Liver (tissue), 8 donors: ENCODE measurements at regions not wholly inside any gene's neighbourhood (a gene's known extent, or its start where the extent isn't known, plus 50 kb on each side); places are given as distances from the start of the nearest gene placed in this dataset.

Source experiments
- DNase-seq: peaks from one replicate; pipeline ENCODE4 v3.0.0-alpha.2; 2017; ENCODE audit warnings: low spot score
- H3K27ac ChIP-seq, 2 donors: one replicate each; pipeline ENCODE4 v1.7.0; 2013; ENCODE audit warnings: inconsistent platforms in 2 of 2, low read length in 2 of 2, control low read depth in 1 of 2, low read depth in 1 of 2, mild to moderate bottlenecking in 1 of 2
- H3K27me3 ChIP-seq, 4 donors: one replicate each; pipeline versions ENCODE4 v1.6.1 to v1.7.0; 2013; ENCODE audit warnings: low read length in 3 of 4, inconsistent platforms in 1 of 4, mild to moderate bottlenecking in 1 of 4, moderate library complexity in 1 of 4; ENCODE audit not compliant: control insufficient read depth in 4 of 4, insufficient read depth in 4 of 4
- H3K36me3 ChIP-seq, 4 donors: one replicate each; pipeline versions ENCODE4 v1.6.1 to v1.7.0; 2013; ENCODE audit warnings: low read length in 3 of 4, mild to moderate bottlenecking in 3 of 4, low read depth in 1 of 4, moderate library complexity in 1 of 4; ENCODE audit not compliant: control insufficient read depth in 4 of 4, insufficient read depth in 3 of 4
- H3K4me1 ChIP-seq, 4 donors: one replicate each; pipeline versions ENCODE4 v1.6.1 to v1.7.0; 2013; ENCODE audit warnings: low read length in 3 of 4, mild to moderate bottlenecking in 3 of 4, moderate library complexity in 1 of 4; ENCODE audit not compliant: control insufficient read depth in 4 of 4, insufficient read depth in 4 of 4
- H3K4me3 ChIP-seq, 3 donors: one replicate each; pipeline versions ENCODE4 v1.6.1 to v1.7.0; 2013; ENCODE audit warnings: low read length in 3 of 3, control low read depth in 1 of 3, low read depth in 1 of 3, mild to moderate bottlenecking in 1 of 3
- H3K9ac ChIP-seq, 2 donors: one replicate each; pipeline ENCODE4 v1.7.0; 2013; ENCODE audit warnings: low read length in 2 of 2, mild to moderate bottlenecking in 2 of 2, moderate library complexity in 2 of 2, control low read depth in 1 of 2, low read depth in 1 of 2
- H3K9me3 ChIP-seq, 4 donors: one replicate each; pipeline versions ENCODE4 v1.6.1 to v1.7.0; 2013; ENCODE audit warnings: low read length in 3 of 4; ENCODE audit not compliant: control insufficient read depth in 4 of 4
- ATF3 ChIP-seq: IDR thresholded peaks from 2 replicates; pipeline ENCODE4 v1.6.1; 2016; ENCODE audit warnings: antibody characterized with exemption
- CTCF ChIP-seq: fragments of 150-350 bp; IDR thresholded peaks from 2 replicates; pipeline ENCODE4 v1.5.1; 2017; ENCODE audit warnings: improper control_type of control experiment, low read depth, low read length; ENCODE audit not compliant: missing input control
- EGR1 ChIP-seq, 2 donors: IDR thresholded peaks; 2 replicates each; pipeline ENCODE4 v1.6.1; 2016 to 2018; ENCODE audit warnings: antibody characterized with exemption in 2 of 2, low read depth in 2 of 2
- FOXA1 ChIP-seq: IDR thresholded peaks from 2 replicates; pipeline ENCODE4 v1.6.1; 2016; ENCODE audit warnings: antibody characterized with exemption
- FOXA2 ChIP-seq: IDR thresholded peaks from 2 replicates; pipeline ENCODE4 v1.6.1; 2016; ENCODE audit warnings: antibody characterized with exemption
- GABPA ChIP-seq, 2 donors: IDR thresholded peaks in 1 of 2; conservative IDR thresholded peaks in 1 of 2; 2 replicates each; pipeline ENCODE4 v1.6.1; 2016; ENCODE audit warnings: antibody characterized with exemption in 2 of 2, mild to moderate bottlenecking in 1 of 2, moderate library complexity in 1 of 2
- HNF4G ChIP-seq: IDR thresholded peaks from 2 replicates; pipeline ENCODE4 v1.6.1; 2016; ENCODE audit warnings: antibody characterized with exemption
- JUND ChIP-seq, 2 donors: IDR thresholded peaks; 2 replicates each; pipeline ENCODE4 v1.6.1; 2016; ENCODE audit warnings: antibody characterized with exemption in 2 of 2
- MAX ChIP-seq: IDR thresholded peaks from 2 replicates; pipeline ENCODE4 v1.6.1; 2016; ENCODE audit warnings: antibody characterized with exemption
- NR2F2 ChIP-seq: IDR thresholded peaks from 2 replicates; pipeline ENCODE4 v1.6.1; 2016; ENCODE audit warnings: antibody characterized with exemption
- RAD21 ChIP-seq, 2 donors: IDR thresholded peaks; 2 replicates each; pipeline ENCODE4 v1.6.1; 2016; ENCODE audit warnings: antibody characterized with exemption in 2 of 2, mild to moderate bottlenecking in 2 of 2
- RXRA ChIP-seq, 2 donors: IDR thresholded peaks; 2 replicates each; pipeline ENCODE4 v1.6.1; 2017 to 2018; ENCODE audit warnings: antibody characterized with exemption in 2 of 2, mild to moderate bottlenecking in 1 of 2
- SP1 ChIP-seq: IDR thresholded peaks from 2 replicates; pipeline ENCODE4 v1.6.1; 2018; ENCODE audit warnings: antibody characterized with exemption, mild to moderate bottlenecking
- TAF1 ChIP-seq: conservative IDR thresholded peaks from 2 replicates; pipeline ENCODE4 v1.6.1; 2016; ENCODE audit warnings: antibody characterized with exemption, mild to moderate bottlenecking
- YY1 ChIP-seq: IDR thresholded peaks from 2 replicates; pipeline ENCODE4 v1.6.1; 2016; ENCODE audit warnings: antibody characterized with exemption, mild to moderate bottlenecking
- ZBTB33 ChIP-seq: IDR thresholded peaks from 2 replicates; pipeline ENCODE4 v1.6.1; 2016; ENCODE audit warnings: antibody characterized with exemption
- WGBS: extraction: QIAGEN DNeasy Blood & Tissue Kit; methylation state at CpG from one replicate; pipeline ENCODE4 v1.1.7; 2013; 5-methylcytosine and 5-hydroxymethylcytosine counted together
- donor health status: healthy.
- donor health status: healthy.
- donor health status: healthy.
- donor health status: healthy.
- donor health status: healthy.

GRCh38 chr12:103241184-103241583, 254.6 kb downstream of the C12orf42 start:
- TF ChIP-seq EGR1 (IDR thresholded peaks at IDR 0.05; ENCODE audit: low read depth in 2 of 2) (no peak), FOXA1 (no peak), NR2F2 (no peak), JUND (IDR thresholded peaks at IDR 0.05) (no peak), FOXA2 (no peak), RAD21 (IDR thresholded peaks at IDR 0.05) (no peak), CTCF (no peak)
- no peak for DNase-seq
- H3K4me3 ChIP-seq = no peak overlapping the region
- H3K4me1 ChIP-seq = peaks cover 0 to 3% (median 0%) of the 10 kb centered on the region in 4 donors
- H3K9ac ChIP-seq = no peak overlapping the region
- no peaks in the 10 kb centered on the region for H3K36me3 ChIP-seq
- 31% methylated on average over 2 of the region's 2 CpGs for WGBS
- H3K27me3 ChIP-seq = no peaks in the 10 kb centered on the region
- H3K9me3 ChIP-seq = no peaks in the 10 kb centered on the region
- H3K27ac ChIP-seq = no peak overlapping the region

- H3K36me3 ChIP-seq = no peaks in the 10 kb centered on the region
- H3K4me1 ChIP-seq = peaks cover 0 to 3% (median 0%) of the 10 kb centered on the region in 4 donors
- no peak overlapping the region for H3K27ac ChIP-seq
- no peak for DNase-seq
- no peak overlapping the region for H3K4me3 ChIP-seq
- no peaks in the 10 kb centered on the region for H3K27me3 ChIP-seq
- no peak overlapping the region for H3K9ac ChIP-seq
- TF ChIP-seq FOXA2 (no peak), JUND (IDR thresholded peaks at IDR 0.05) (no peak), ATF3 (no peak), MAX (no peak), SP1 (no peak), GABPA (IDR thresholded peaks at IDR 0.05 in 1 of 2, conservative IDR thresholded peaks at IDR 0.05 in 1 of 2) (no peak), HNF4G (no peak), CTCF (no peak), ZBTB33 (no peak), YY1 (no peak), RXRA (IDR thresholded peaks at IDR 0.05) (no peak), TAF1 (no peak)
- no peaks in the 10 kb centered on the region for H3K9me3 ChIP-seq
Observed at GRCh38 chr12:103244596-103244995, 251.2 kb downstream of the C12orf42 start.
